ENCODE measurements at regions not wholly inside any gene's neighbourhood (a gene's known extent, or its start where the extent isn't known, plus 50 kb on each side); places are given as distances from the start of the nearest gene placed in this dataset.
"Not testable (repeated sequence)": the region's sequence is repeated elsewhere in the genome, so short reads cannot be mapped to it uniquely, and the experiment has no call there.

- no peak for DNase-seq (ENCODE audit: low read depth)
Observed at GRCh38 chr17:33901085-33901484, 354.0 kb upstream of the CCL2 start.

GRCh38 chr17:33902901-33903449, 352.1 kb upstream of the CCL2 start:
- no peak for DNase-seq (ENCODE audit: low read depth)

GRCh38 chr17:33904476-33904875, 350.6 kb upstream of the CCL2 start:
- no peak for DNase-seq (ENCODE audit: low read depth)

GRCh38 chr17:33905338-33905800, 349.7 kb upstream of the CCL2 start:
- no peak for DNase-seq (ENCODE audit: low read depth)

- no peak for DNase-seq (ENCODE audit: low read depth)
Observed at GRCh38 chr17:33908363-33909064, 346.6 kb upstream of the CCL2 start.

GRCh38 chr17:33910200-33910857, 344.8 kb upstream of the CCL2 start:
- DNase-seq (ENCODE audit: low read depth), result no peak

- no peak for DNase-seq (ENCODE audit: low read depth)
Observed at GRCh38 chr17:33914125-33914524, 341.0 kb upstream of the CCL2 start.

- DNase-seq (ENCODE audit: low read depth), result no peak
Observed at GRCh38 chr17:33922971-33923370, 332.1 kb upstream of the CCL2 start.

- DNase-seq (ENCODE audit: low read depth), result no peak
Observed at GRCh38 chr17:33924104-33924503, 331.0 kb upstream of the CCL2 start.

- DNase-seq (ENCODE audit: low read depth), result no peak
Observed at GRCh38 chr17:33925649-33926048, 329.4 kb upstream of the CCL2 start.

GRCh38 chr17:33927732-33928133, 327.4 kb upstream of the CCL2 start:
- DNase-seq (ENCODE audit: low read depth), result no peak

- no peak for DNase-seq (ENCODE audit: low read depth)
Observed at GRCh38 chr17:33929181-33929724, 325.8 kb upstream of the CCL2 start.

- not testable (repeated sequence) for DNase-seq (ENCODE audit: low read depth)
Observed at GRCh38 chr17:33931148-33931814, 323.8 kb upstream of the CCL2 start.

- DNase-seq (ENCODE audit: low read depth), result no peak
Observed at GRCh38 chr17:33932996-33933395, 322.1 kb upstream of the CCL2 start.

- no peak for DNase-seq (ENCODE audit: low read depth)
Observed at GRCh38 chr17:33933576-33933975, 321.5 kb upstream of the CCL2 start.

- DNase-seq (ENCODE audit: low read depth), result no peak
Observed at GRCh38 chr17:33934696-33935095, 320.4 kb upstream of the CCL2 start.

GRCh38 chr17:33935822-33936221, 319.3 kb upstream of the CCL2 start:
- no peak for DNase-seq (ENCODE audit: low read depth)

- DNase-seq (ENCODE audit: low read depth), result no peak
Observed at GRCh38 chr17:33936764-33937163, 318.3 kb upstream of the CCL2 start.

- no peak for DNase-seq (ENCODE audit: low read depth)
Observed at GRCh38 chr17:33939959-33940358, 315.1 kb upstream of the CCL2 start.

- no peak for DNase-seq (ENCODE audit: low read depth)
Observed at GRCh38 chr17:33940769-33941370, 314.2 kb upstream of the CCL2 start.

GRCh38 chr17:33941744-33942143, 313.3 kb upstream of the CCL2 start:
- DNase-seq (ENCODE audit: low read depth), result no peak

- DNase-seq (ENCODE audit: low read depth), result no peak
Observed at GRCh38 chr17:33942414-33942813, 312.7 kb upstream of the CCL2 start.

Measured in T-helper 22 cell (primary cell).